ENCODE measurements at regions not wholly inside any gene's neighbourhood (a gene's known extent, or its start where the extent isn't known, plus 50 kb on each side); places are given as distances from the start of the nearest gene placed in this dataset.

DNA sequence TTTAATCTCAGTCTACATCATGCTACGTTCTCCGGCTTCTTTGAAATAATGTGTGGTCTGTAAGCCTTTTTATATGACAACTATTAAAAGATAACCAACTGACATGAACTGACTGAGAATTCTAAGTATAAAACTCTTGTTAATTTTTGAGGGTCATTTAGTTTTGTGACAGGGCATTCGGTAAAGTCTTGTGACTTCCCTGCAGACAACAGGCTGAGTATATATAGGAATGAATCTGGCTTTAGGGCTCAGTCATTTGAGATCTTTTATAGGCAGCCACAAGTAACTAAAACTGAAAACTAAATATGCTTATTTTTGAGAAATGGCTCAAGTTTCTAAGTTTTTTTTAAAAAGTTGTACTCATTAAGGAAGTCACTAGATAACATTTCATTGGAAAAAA is 62.5 kb upstream of the SCIN start:
- TF ChIP-seq POLR2A (IDR thresholded peaks at IDR 0.05) (no peak), EP300 (IDR thresholded peaks at IDR 0.05) (no peak)
- TF ChIP-seq, protein P1, sequence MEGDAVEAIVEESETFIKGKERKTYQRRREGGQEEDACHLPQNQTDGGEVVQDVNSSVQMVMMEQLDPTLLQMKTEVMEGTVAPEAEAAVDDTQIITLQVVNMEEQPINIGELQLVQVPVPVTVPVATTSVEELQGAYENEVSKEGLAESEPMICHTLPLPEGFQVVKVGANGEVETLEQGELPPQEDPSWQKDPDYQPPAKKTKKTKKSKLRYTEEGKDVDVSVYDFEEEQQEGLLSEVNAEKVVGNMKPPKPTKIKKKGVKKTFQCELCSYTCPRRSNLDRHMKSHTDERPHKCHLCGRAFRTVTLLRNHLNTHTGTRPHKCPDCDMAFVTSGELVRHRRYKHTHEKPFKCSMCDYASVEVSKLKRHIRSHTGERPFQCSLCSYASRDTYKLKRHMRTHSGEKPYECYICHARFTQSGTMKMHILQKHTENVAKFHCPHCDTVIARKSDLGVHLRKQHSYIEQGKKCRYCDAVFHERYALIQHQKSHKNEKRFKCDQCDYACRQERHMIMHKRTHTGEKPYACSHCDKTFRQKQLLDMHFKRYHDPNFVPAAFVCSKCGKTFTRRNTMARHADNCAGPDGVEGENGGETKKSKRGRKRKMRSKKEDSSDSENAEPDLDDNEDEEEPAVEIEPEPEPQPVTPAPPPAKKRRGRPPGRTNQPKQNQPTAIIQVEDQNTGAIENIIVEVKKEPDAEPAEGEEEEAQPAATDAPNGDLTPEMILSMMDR (IDR thresholded peaks at IDR 0.05), result no peak
- no peak for DNase-seq (ENCODE audit: low spot score in 2 of 2)
- 69 to 72% methylated on average over 3 of the region's 3 CpGs for WGBS, 2 donors

DNA sequence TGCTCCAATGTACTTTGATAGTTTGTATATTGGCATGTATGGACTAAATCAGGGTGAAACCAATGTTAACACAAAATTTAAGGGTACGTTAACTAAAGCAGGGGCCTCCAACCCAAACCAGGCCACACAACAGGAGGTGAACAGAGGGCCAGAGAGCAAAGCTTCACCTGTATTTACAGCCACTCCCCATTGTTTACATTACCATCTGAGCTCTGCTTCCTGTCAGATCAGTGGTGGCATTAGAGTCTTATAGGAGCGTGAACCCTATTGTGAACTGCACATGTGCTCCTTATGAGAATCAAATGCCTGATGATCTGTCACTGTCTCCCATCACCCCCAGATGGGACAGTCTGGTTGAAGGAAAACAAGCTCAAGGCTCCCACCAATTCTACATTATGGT is 62.0 kb upstream of the SCIN start:
- Histone ChIP-seq H3K27ac (no peak overlapping the region), H3K36me3 (no peaks in the 10 kb centered on the region), H3K4me1 (no peaks in the 10 kb centered on the region), H3K27me3 (peaks cover 0 to 2% of the 10 kb centered on the region in 2 donors), H3K9me3 (no peaks in the 10 kb centered on the region), H3K4me3 (no peak overlapping the region)
- TF ChIP-seq EP300 (IDR thresholded peaks at IDR 0.05), result no peak
- DNase-seq (ENCODE audit: low spot score in 2 of 2), result no peak
- WGBS, 2 donors, result 91 to 93% methylated on average over 2 of the region's 2 CpGs

More for the DNA sequence above, 62.5 kb upstream of the SCIN start:
- no peak overlapping the region for H3K4me3 ChIP-seq
- H3K27me3 ChIP-seq, result peaks cover 0 to 2% of the 10 kb centered on the region in 2 donors
- no peaks in the 10 kb centered on the region for H3K9me3 ChIP-seq
- no peaks in the 10 kb centered on the region for H3K4me1 ChIP-seq
- H3K27ac ChIP-seq, result no peak overlapping the region
- no peaks in the 10 kb centered on the region for H3K36me3 ChIP-seq

DNA sequence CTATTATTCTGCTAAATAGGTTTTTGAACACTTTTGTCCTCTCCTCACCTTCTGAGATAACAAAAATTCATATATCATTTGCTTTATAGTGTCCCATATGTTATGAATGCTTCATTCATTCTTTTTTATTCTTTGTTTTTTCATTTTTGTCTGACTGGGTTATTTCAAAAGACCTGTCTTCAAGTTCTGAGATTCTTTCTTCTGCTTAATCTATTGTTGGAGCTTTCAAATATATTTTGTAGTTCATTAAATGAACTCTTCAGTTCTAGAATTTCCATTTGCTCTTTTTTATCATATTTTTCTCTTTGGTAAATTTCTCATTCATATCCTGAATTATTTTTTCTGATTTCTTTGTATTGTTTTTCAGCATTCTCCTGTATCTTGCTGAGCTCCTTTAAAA is 53.1 kb upstream of the SCIN start:
- no peak for DNase-seq (ENCODE audit: low spot score in 2 of 2)
- H3K36me3 ChIP-seq, result no peaks in the 10 kb centered on the region
- no peak overlapping the region for H3K27ac ChIP-seq
- H3K27me3 ChIP-seq, result no peaks in the 10 kb centered on the region
- H3K9me3 ChIP-seq, result peaks cover 0 to 42% (median 0%) of the 10 kb centered on the region in 4 donors
- TF ChIP-seq EP300 (IDR thresholded peaks at IDR 0.05), result no peak
- TF ChIP-seq, protein P1 (IDR thresholded peaks at IDR 0.05), result no peak
- TF ChIP-seq POLR2A (IDR thresholded peaks at IDR 0.05), result no peak
- H3K4me1 ChIP-seq, result no peaks in the 10 kb centered on the region
- no peak overlapping the region for H3K4me3 ChIP-seq

DNA sequence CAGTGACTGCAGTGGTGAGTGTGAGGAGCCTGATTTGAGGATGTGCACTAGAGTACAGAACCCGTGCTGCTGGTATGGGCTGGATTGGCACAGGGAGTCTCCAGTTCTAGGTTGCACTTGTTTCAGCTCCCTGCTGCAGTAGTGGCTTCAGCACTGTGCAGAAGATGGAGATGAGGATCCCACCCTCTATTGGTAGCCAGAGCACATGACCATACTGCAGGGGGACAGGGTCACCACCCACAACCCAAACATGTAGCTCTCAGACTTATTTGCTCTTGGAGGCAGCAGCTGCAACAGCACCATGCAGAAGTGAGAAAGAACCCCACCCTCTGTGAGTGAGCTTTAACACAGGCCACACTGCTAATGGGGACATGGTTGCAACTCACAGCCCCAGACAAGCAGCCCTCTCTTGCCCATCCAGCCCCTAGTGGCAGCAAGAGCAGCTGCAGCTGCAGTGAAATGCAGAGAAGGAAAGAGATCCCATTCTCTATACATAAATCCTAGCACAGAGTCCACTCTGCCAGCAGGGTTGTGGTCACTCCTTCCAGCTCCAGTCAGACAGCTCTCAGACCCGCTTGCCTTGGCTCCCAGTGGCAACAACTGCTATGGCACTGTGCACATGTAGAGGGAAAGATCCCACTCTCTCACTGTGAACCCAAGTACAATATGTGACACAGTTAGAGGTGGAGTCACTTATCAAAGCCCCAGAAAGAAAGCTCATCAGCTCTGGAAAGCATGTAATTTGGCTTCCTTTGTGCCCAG is 51.4 kb upstream of the SCIN start:
- Histone ChIP-seq H3K4me3 (no peak overlapping the region), H3K36me3 (no peaks in the 10 kb centered on the region), H3K27ac (no peak overlapping the region), H3K27me3 (no peaks in the 10 kb centered on the region), H3K9me3 (peaks cover 0 to 42% (median 0%) of the 10 kb centered on the region in 4 donors), H3K4me1 (no peaks in the 10 kb centered on the region)
- WGBS, 2 donors, result 88% methylated on average over 2 of the region's 2 CpGs
- no peak for DNase-seq (ENCODE audit: low spot score in 2 of 2)
- TF ChIP-seq EP300 (IDR thresholded peaks at IDR 0.05) (no peak), POLR2A (IDR thresholded peaks at IDR 0.05) (no peak)
- TF ChIP-seq, protein P1 (IDR thresholded peaks at IDR 0.05), result no peak

DNA sequence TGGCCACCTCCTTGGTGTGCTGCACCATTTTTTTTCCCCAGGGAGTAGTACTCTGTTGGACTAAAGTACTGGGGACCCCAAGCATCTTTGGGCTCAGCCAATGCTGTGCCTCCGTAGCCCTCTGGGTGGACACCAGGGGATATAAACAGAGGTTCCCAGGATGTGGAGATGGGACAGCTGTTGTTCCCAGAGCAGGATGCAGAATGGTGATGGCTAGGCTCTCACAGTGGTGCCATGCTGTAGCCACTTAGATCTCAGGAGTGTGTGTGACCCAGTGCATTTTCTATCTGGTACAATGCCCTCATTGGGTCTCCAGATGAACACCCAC is 50.9 kb upstream of the SCIN start:
- TF ChIP-seq, protein P1 (IDR thresholded peaks at IDR 0.05), result no peak
- TF ChIP-seq EP300 (IDR thresholded peaks at IDR 0.05) (no peak), POLR2A (IDR thresholded peaks at IDR 0.05) (no peak)

More for the DNA sequence above, 50.9 kb upstream of the SCIN start:
- H3K27ac ChIP-seq, result no peak overlapping the region
- no peaks in the 10 kb centered on the region for H3K27me3 ChIP-seq
- WGBS, 2 donors, result 89 to 90% methylated on average over 1 of the region's 1 CpG
- no peak for DNase-seq (ENCODE audit: low spot score in 2 of 2)
- no peak overlapping the region for H3K4me3 ChIP-seq
- no peaks in the 10 kb centered on the region for H3K4me1 ChIP-seq
- peaks cover 0 to 42% (median 0%) of the 10 kb centered on the region in 4 donors for H3K9me3 ChIP-seq
- no peaks in the 10 kb centered on the region for H3K36me3 ChIP-seq

Data from tibial nerve (tissue), 4 donors.